Kidney epithelial cell (primary cell): ENCODE measurements at regions not wholly inside any gene's neighbourhood (a gene's known extent, or its start where the extent isn't known, plus 50 kb on each side); places are given as distances from the start of the nearest gene placed in this dataset.
"Not testable (repeated sequence)": the region's sequence is repeated elsewhere in the genome, so short reads cannot be mapped to it uniquely, and the experiment has no call there.

ENCODE experiments used
- DNase-seq: peaks from one replicate; pipeline ENCODE4 v3.0.0-alpha.2; 2010; ENCODE audit warnings: low read depth
- H3K27me3 ChIP-seq: 2 replicates; pipeline ENCODE4 v1.6.0; 2011; ENCODE audit warnings: low read length; ENCODE audit not compliant: control insufficient read depth, insufficient read depth
- H3K36me3 ChIP-seq: 2 replicates; pipeline ENCODE4 v1.5.1; 2011; ENCODE audit warnings: low read length; ENCODE audit not compliant: control insufficient read depth, insufficient read depth
- H3K4me3 ChIP-seq: 2 replicates; pipeline ENCODE4 v1.5.1; 2011; ENCODE audit warnings: low read depth, mild to moderate bottlenecking, control low read depth, low read length
- TF ChIP-seq, protein P1 (sequence below): IDR thresholded peaks from 2 replicates; pipeline ENCODE4 v1.5.1; 2011; ENCODE audit warnings: mild to moderate bottlenecking, moderate library complexity, low read length, control low read depth, inconsistent platforms; ENCODE audit not compliant: insufficient read depth, poor library complexity, severe bottlenecking

GRCh38 chr10:34058845-34059614, 724.6 kb upstream of the NRP1 start:
- H3K27me3 ChIP-seq = no peaks in the 10 kb centered on the region
- no peak for DNase-seq

DNA sequence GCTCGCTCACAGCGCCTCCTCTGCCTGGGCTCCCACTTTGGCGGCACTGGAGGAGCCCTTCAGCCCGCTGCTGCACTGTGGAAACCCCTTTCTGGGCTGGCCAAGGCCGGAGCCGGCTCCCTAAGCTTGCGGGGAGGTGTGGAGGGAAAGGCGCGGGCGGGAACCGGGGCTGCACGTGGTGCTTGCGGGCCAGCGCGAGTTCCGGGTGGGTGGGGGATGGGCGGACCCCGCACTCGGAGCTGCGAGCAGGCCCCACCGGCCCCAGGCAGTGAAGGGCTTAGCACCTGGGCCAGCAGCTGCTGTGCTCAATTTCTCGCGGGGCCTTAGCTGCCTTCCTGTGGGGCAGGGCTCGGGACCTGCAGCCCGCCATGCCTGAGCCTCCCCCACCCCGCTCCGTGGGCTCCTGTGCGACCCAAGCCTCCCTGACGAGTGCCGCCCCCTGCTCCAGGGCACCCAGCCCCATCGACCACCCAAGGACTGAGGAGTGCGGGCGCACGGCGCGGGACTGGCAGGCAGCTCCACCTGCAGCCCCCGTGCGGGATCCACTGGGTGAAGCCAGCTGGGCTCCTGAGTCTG, 721.0 kb upstream of the NRP1 start:
- H3K36me3 ChIP-seq, H3K4me3 ChIP-seq, H3K27me3 ChIP-seq, DNase-seq: not testable (repeated sequence)

More at GRCh38 chr10:34058845-34059614, 724.6 kb upstream of the NRP1 start:
- Histone ChIP-seq H3K4me3 (no peak overlapping the region), H3K36me3 (no peaks in the 10 kb centered on the region)
- TF ChIP-seq, protein P1, sequence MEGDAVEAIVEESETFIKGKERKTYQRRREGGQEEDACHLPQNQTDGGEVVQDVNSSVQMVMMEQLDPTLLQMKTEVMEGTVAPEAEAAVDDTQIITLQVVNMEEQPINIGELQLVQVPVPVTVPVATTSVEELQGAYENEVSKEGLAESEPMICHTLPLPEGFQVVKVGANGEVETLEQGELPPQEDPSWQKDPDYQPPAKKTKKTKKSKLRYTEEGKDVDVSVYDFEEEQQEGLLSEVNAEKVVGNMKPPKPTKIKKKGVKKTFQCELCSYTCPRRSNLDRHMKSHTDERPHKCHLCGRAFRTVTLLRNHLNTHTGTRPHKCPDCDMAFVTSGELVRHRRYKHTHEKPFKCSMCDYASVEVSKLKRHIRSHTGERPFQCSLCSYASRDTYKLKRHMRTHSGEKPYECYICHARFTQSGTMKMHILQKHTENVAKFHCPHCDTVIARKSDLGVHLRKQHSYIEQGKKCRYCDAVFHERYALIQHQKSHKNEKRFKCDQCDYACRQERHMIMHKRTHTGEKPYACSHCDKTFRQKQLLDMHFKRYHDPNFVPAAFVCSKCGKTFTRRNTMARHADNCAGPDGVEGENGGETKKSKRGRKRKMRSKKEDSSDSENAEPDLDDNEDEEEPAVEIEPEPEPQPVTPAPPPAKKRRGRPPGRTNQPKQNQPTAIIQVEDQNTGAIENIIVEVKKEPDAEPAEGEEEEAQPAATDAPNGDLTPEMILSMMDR = no peak

DNA sequence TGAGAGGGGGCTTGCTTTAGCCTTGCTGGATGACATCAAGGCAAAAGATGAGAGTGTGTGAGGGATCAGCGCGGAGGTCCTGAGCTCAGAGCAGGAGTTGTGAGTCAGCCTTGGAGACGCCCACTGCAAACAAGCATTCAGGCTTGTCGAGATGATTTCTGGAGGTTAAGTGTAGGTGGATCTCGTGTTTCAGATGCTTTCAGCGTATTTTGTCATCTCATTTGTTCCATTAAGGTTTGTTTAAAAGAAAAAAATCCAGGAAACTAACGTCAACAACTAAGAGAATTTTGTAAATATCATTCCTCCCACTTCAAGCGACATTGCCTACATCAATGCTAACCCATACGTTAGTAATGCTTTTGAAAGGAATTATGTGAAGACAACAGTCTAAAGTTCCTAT, 715.4 kb upstream of the NRP1 start:
- DNase-seq = peak; percentile 37
- Histone ChIP-seq H3K36me3 (no peaks in the 10 kb centered on the region), H3K27me3 (peaks cover 2% of the 10 kb centered on the region), H3K4me3 (no peak overlapping the region)
- TF ChIP-seq, protein P1 = no peak

DNA sequence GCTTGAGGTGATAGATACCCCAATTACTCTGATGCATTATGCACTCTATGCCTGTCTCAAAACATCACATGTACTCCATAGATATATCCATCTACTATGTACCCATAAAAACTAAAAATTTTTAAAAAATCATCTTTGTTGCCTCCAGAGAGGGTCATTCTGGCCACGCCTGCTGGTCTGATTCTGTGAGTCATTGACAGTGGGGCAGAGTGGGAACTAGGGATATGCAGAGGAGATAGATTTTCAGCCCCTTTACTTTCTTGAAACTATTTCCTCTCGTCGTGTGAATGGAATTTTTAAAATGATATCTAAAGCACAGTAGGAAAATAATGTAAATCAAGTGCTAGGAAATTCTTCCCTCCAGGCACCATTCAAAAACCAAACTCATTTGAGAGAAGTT, 715.0 kb upstream of the NRP1 start:
- Histone ChIP-seq H3K36me3 (no peaks in the 10 kb centered on the region), H3K4me3 (no peak overlapping the region), H3K27me3 (peaks cover 2% of the 10 kb centered on the region)

DNA sequence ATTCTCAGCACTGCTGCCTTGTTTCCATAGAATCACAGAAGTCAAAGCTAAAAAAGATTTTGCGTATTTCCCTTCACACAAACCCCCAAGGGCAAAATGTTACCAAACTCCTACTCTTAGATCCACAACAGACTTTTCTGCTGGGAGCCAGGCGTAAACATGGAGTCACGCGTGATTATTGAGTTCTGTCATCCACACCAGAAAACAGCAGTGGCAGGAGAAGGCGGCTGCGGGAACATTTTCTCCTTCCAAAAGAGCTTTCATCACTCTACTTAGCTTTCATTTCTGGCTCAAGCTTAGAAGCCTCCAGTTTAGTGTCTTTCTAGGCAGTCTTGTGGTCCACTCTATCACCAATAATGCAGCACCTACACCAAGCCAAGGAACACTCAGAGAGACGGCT, 712.9 kb upstream of the NRP1 start:
- TF ChIP-seq, protein P1 = no peak
- Histone ChIP-seq H3K36me3 (no peaks in the 10 kb centered on the region), H3K27me3 (peaks cover 2% of the 10 kb centered on the region), H3K4me3 (no peak overlapping the region)
- no peak for DNase-seq

More for the DNA sequence above, 715.0 kb upstream of the NRP1 start:
- TF ChIP-seq, protein P1 = no peak
- no peak for DNase-seq

DNA sequence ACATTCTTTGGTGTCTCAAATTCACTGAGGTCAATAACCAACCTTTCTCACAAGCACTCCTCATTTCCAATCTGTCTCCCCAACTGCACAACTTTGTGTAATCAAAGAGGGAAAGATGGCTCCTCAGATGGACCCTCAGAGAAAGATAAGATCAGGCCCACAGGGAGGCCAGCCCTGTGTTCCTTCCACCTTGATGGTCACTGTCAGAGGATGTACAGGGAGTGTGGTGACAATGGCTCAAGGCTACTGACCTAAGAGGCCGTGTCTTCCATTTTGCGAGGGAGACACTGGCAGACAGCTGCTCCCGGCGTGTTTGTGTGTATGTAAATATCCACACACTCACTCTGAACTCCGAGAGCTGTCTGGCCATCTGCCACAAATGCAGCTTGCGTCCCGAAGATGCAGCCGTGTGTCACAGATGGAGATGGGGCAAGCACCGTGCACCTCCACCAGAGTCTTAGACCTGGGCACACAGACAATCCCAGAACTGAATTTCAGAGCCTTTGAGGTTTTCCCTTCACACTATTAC, 712.1 kb upstream of the NRP1 start:
- Histone ChIP-seq H3K27me3 (peaks cover 2% of the 10 kb centered on the region), H3K36me3 (no peaks in the 10 kb centered on the region), H3K4me3 (no peak overlapping the region)
- no peak for DNase-seq
- TF ChIP-seq, protein P1 = no peak
